OCI-LY7 (cell line): ENCODE measurements at regions not wholly inside any gene's neighbourhood (a gene's known extent, or its start where the extent isn't known, plus 50 kb on each side); places are given as distances from the start of the nearest gene placed in this dataset.

ENCODE experiments used
- BruUV-seq: library from RNA; stranded (reverse); fragments of 400-500 nt; replicated peaks from 2 replicates; lab custom pipeline; 2021; lab: Mats Ljungman, UMichigan
- CTCF ChIA-PET: fragments of 300-600 bp; sonication (Branson Sonifier 250); formaldehyde crosslinking; loops from one replicate; lab custom pipeline; 2022; ENCODE audit warnings: antibody characterized with exemption; ENCODE audit not compliant: unreplicated experiment; lab: Charles Lee
- POLR2A ChIA-PET: fragments of 300-600 bp; sonication (Branson Sonifier 250); formaldehyde crosslinking; loops from one replicate; lab custom pipeline; 2022; ENCODE audit warnings: antibody characterized with exemption; lab: Charles Lee
- DNase-seq: peaks from one replicate; pipeline ENCODE4 v3.0.0-alpha.2; 2015; ENCODE audit warnings: low spot score
- H2AFZ ChIP-seq: fragments of 200-600 bp; sonication (generic), shearing (Covaris generic); 2 replicates; pipeline ENCODE4 v1.6.1; 2014; ENCODE audit warnings: mild to moderate bottlenecking, antibody characterized with exemption, low read length, moderate library complexity
- H3K27ac ChIP-seq: fragments of 200-600 bp; sonication (generic); 2 replicates; pipeline ENCODE4 v1.5.1; 2014; ENCODE audit warnings: mixed run types, low read depth, mild to moderate bottlenecking, moderate library complexity, low read length, inconsistent platforms; ENCODE audit not compliant: poor library complexity, severe bottlenecking
- H3K36me3 ChIP-seq: fragments of 200-600 bp; sonication (generic); 2 replicates; pipeline ENCODE4 v1.6.1; 2014; ENCODE audit warnings: mild to moderate bottlenecking, antibody characterized with exemption, low read length, moderate library complexity, mixed read lengths; ENCODE audit not compliant: insufficient read depth
- H3K4me1 ChIP-seq: fragments of 200-600 bp; sonication (generic); 2 replicates; pipeline ENCODE4 v1.5.1; 2014; ENCODE audit warnings: mild to moderate bottlenecking, low read length; ENCODE audit not compliant: insufficient read depth, poor library complexity, severe bottlenecking
- H3K4me2 ChIP-seq: fragments of 200-600 bp; sonication (generic); 2 replicates; pipeline ENCODE4 v1.6.1; 2014; ENCODE audit warnings: mild to moderate bottlenecking, low read length
- H3K4me3 ChIP-seq: fragments of 200-600 bp; sonication (generic); 2 replicates; pipeline ENCODE4 v1.5.1; 2014; ENCODE audit warnings: mild to moderate bottlenecking, low read depth, low read length; ENCODE audit not compliant: poor library complexity, severe bottlenecking
- H3K79me2 ChIP-seq: fragments of 200-600 bp; sonication (generic); 2 replicates; pipeline ENCODE4 v1.6.1; 2016; ENCODE audit warnings: low read depth, mild to moderate bottlenecking, low read length, moderate library complexity, mixed read lengths; ENCODE audit not compliant: insufficient read depth
- H3K9me2 ChIP-seq: fragments of 200-600 bp; sonication (generic); 2 replicates; pipeline ENCODE4 v1.6.1; 2016; ENCODE audit warnings: mild to moderate bottlenecking, low read length, mixed read lengths; ENCODE audit not compliant: insufficient read depth
- H3K9me3 ChIP-seq: fragments of 200-600 bp; sonication (generic); 2 replicates; pipeline ENCODE4 v1.6.1; 2014; ENCODE audit warnings: mild to moderate bottlenecking, mixed run types, low read length, mixed read lengths
- H4K20me1 ChIP-seq: fragments of 200-600 bp; sonication (generic); 2 replicates; pipeline ENCODE4 v1.6.1; 2014; ENCODE audit warnings: mild to moderate bottlenecking, antibody characterized with exemption, low read length, moderate library complexity, mixed read lengths; ENCODE audit not compliant: insufficient read depth
- EZH2phosphoT487 ChIP-seq: fragments of 200-600 bp; sonication (generic); IDR thresholded peaks from 2 replicates; pipeline ENCODE4 v1.6.1; 2018; ENCODE audit warnings: low read depth, borderline replicate concordance, mild to moderate bottlenecking, mixed run types, antibody characterized with exemption, low read length, moderate library complexity, mixed read lengths
- intact Hi-C: fragments of 100-400 bp; cut with micrococcal nuclease; formaldehyde crosslinking; loops from one replicate; pipeline ENCODE4 v1.10.0; 2022; ENCODE audit not compliant: unreplicated experiment
- TF ChIP-seq, protein P1 (sequence below): fragments of 200-600 bp; sonication (generic); conservative IDR thresholded peaks from 2 replicates; pipeline ENCODE4 v1.5.1; 2014; ENCODE audit warnings: mild to moderate bottlenecking, antibody characterized with exemption, low read length, moderate library complexity, mixed read lengths

DNA sequence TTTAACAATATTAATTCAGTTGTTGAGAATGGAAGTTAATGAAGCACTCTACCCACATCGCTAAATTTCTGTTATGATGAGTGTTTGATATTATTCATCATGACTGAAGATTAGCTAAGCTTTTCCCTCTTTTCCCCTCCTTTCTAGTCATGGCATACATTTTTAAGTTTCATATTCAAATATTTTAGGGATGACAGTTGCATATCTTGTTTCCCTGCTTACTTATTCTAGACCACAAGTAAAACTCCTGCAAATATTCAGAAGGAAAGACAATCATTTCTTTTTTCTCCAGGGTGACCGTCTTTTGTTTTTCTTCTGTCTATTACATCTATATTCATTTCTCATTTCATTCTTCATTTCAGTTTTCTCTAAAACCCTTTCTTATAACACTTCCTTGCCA lies 906.0 kb downstream of the ADGRL2 start:
- no peaks in the 10 kb centered on the region for H3K9me2 ChIP-seq
- no peaks in the 10 kb centered on the region for H3K79me2 ChIP-seq
- no peaks in the 10 kb centered on the region for H3K4me1 ChIP-seq
- no peaks in the 10 kb centered on the region for H4K20me1 ChIP-seq
- ChIA-PET CTCF (no interaction called here), POLR2A (interaction anchor here (0.7 to 1.2 kb wide), 2 partner anchors 9 to 11 kb away, joined by 3 read pairs; no protein-coding TSS in a partner anchor)
- H3K27ac ChIP-seq = no peak overlapping the region
- BruUV-seq = no TSS peak
- no peak overlapping the region for H3K4me2 ChIP-seq
- intact Hi-C loops = no loop called here
- H3K9me3 ChIP-seq = no peaks in the 10 kb centered on the region
- H2AFZ ChIP-seq = no peak overlapping the region
- no peak overlapping the region for H3K4me3 ChIP-seq
- TF ChIP-seq, protein P1, sequence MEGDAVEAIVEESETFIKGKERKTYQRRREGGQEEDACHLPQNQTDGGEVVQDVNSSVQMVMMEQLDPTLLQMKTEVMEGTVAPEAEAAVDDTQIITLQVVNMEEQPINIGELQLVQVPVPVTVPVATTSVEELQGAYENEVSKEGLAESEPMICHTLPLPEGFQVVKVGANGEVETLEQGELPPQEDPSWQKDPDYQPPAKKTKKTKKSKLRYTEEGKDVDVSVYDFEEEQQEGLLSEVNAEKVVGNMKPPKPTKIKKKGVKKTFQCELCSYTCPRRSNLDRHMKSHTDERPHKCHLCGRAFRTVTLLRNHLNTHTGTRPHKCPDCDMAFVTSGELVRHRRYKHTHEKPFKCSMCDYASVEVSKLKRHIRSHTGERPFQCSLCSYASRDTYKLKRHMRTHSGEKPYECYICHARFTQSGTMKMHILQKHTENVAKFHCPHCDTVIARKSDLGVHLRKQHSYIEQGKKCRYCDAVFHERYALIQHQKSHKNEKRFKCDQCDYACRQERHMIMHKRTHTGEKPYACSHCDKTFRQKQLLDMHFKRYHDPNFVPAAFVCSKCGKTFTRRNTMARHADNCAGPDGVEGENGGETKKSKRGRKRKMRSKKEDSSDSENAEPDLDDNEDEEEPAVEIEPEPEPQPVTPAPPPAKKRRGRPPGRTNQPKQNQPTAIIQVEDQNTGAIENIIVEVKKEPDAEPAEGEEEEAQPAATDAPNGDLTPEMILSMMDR = no peak
- TF ChIP-seq EZH2phosphoT487 = no peak
- DNase-seq = no peak
- no peaks in the 10 kb centered on the region for H3K36me3 ChIP-seq

DNA sequence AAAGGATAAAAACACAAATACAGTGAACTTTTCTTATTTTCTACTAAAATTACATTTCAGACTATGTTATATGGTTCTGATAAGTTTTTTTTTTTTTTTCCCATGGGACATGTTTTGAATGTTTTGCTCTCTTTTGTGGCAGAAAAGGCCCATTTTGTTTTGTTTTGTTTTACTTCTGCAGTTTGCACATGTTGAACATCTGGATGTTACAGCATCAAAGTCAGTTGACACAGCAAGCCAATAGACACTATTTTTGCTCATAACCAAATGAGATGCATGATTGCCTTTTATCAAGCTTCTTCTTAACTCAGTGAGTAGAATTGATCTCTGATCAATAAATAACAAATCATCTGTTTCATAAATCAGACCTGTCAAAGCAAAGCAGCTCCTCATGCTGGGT lies 904.2 kb downstream of the ADGRL2 start:
- Histone ChIP-seq H3K79me2 (no peaks in the 10 kb centered on the region), H3K4me1 (no peaks in the 10 kb centered on the region), H4K20me1 (no peaks in the 10 kb centered on the region), H3K9me3 (no peaks in the 10 kb centered on the region), H3K9me2 (no peaks in the 10 kb centered on the region), H3K4me2 (no peak overlapping the region), H2AFZ (no peak overlapping the region), H3K4me3 (no peak overlapping the region), H3K36me3 (no peaks in the 10 kb centered on the region), H3K27ac (no peak overlapping the region)
- DNase-seq = no peak
- no peak for TF ChIP-seq EZH2phosphoT487
- TF ChIP-seq, protein P1 = no peak
- CTCF ChIA-PET = no interaction called here
- BruUV-seq = no TSS peak
- intact Hi-C loops = no loop called here
- POLR2A ChIA-PET = no interaction called here

DNA sequence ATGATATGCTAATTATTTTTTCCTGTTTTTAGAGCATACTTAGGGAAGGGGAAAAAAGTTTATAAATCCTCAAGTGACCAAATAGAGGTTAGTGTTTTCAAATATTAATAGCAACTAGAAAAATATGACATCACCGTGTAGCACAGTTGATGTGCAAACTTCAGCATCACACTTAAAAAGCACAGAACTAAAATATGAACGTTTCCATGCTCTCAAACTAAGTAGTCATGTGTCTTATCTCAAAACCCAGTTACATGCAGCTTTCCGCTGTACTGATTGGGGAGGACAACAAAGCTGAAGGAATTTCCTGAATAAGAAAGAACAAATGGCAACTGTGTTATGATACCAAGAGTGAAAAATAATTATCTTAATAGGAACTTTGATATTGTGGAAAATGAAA lies 903.7 kb downstream of the ADGRL2 start:
- no peak for DNase-seq
- no TSS peak for BruUV-seq
- TF ChIP-seq, protein P1 = no peak
- no peak for TF ChIP-seq EZH2phosphoT487
- no peaks in the 10 kb centered on the region for H3K4me1 ChIP-seq
- H3K4me3 ChIP-seq = no peak overlapping the region
- CTCF ChIA-PET = no interaction called here
- no peaks in the 10 kb centered on the region for H3K9me2 ChIP-seq
- no peaks in the 10 kb centered on the region for H4K20me1 ChIP-seq
- H3K27ac ChIP-seq = no peak overlapping the region
- POLR2A ChIA-PET = no interaction called here
- H3K9me3 ChIP-seq = no peaks in the 10 kb centered on the region
- H3K4me2 ChIP-seq = no peak overlapping the region
- intact Hi-C loops = no loop called here
- H3K79me2 ChIP-seq = no peaks in the 10 kb centered on the region
- no peaks in the 10 kb centered on the region for H3K36me3 ChIP-seq
- H2AFZ ChIP-seq = no peak overlapping the region
